GM12874 (cell line): ENCODE measurements at regions not wholly inside any gene's neighbourhood (a gene's known extent, or its start where the extent isn't known, plus 50 kb on each side); places are given as distances from the start of the nearest gene placed in this dataset.

Source experiments
- TF ChIP-seq, protein P1 (sequence below): IDR thresholded peaks from 2 replicates; pipeline ENCODE4 v1.5.1; 2011; ENCODE audit warnings: low read depth, mild to moderate bottlenecking, control low read depth, low read length, moderate library complexity; ENCODE audit not compliant: insufficient read depth

DNA sequence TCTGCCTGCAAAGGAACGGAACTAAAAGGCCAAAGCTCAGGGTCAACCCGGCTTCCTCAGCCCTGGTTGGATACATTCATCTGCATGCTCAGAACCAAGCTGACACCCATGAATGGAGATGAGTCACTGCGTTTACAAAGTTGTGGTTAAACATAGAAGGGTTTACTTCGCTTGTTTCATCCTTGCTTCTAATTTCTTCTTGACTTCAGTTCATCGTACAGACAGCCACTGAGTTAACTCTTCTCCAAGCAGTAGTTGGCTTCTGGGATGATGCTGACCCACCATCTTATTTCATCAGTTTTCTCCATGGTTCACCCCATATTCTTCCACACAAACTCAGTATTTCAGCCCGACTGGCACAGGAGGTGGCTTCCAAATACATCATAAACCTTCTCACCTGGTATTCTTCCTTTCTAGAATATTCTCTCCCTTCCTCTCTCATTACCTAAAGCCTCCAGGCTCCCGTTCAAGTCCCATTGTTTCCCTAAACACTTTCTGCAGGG lies 166.3 kb upstream of the RNF32 start:
- TF ChIP-seq, protein P1, sequence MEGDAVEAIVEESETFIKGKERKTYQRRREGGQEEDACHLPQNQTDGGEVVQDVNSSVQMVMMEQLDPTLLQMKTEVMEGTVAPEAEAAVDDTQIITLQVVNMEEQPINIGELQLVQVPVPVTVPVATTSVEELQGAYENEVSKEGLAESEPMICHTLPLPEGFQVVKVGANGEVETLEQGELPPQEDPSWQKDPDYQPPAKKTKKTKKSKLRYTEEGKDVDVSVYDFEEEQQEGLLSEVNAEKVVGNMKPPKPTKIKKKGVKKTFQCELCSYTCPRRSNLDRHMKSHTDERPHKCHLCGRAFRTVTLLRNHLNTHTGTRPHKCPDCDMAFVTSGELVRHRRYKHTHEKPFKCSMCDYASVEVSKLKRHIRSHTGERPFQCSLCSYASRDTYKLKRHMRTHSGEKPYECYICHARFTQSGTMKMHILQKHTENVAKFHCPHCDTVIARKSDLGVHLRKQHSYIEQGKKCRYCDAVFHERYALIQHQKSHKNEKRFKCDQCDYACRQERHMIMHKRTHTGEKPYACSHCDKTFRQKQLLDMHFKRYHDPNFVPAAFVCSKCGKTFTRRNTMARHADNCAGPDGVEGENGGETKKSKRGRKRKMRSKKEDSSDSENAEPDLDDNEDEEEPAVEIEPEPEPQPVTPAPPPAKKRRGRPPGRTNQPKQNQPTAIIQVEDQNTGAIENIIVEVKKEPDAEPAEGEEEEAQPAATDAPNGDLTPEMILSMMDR = no peak

DNA sequence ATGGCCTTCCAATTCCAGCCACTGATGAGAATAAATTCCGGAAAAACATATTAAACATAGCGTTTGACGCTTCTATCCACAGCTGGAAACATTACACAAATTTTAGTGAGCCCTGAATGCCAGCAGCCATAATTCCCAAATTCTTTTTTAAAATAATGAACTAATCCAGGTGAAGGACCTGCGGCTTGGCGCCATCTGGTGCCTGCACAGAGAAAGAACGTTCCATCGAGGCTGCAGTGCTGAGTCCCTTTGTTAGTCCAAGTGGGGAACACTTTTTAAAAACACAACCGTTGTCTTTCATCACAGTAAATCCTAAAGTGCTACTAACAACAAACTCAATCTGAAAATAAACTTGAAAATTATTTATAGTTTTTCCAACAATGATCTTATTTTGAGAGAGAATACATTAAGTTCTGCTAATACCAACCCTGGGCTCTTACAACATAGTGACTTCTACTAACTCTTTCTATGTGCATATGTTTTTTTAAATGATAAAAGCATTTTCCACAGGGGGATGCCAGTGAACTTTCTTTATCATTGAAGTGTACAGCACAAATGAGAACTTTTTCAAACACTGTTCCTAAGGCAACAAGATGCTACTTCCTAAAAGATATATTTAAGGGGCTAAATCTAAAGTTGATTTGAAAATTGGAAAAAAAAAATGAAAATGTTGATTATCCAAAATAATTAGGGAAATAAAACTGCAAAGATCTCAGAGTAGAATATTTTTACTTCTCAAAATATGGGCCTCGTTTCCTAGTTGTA lies 166.9 kb upstream of the RNF32 start:
- TF ChIP-seq, protein P1 = peak; percentile 68

DNA sequence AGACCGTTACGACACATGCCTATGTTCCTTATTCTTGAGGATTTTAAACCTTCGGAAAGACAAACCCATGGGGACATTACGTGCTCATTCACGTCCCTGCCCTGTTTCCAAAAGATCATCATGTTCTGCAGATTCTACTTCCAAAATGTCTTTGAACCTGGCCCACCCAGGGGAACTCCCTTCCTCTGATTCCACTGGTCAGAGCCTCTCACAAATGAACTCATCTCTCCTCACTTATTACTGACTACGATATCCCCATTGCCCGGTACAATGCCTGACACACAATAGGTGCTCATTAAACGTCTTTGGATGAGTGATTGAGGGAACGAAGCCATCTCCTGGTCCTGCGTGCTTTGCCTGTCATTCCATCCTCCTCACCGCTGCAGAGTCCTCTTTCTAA lies 168.3 kb upstream of the RNF32 start:
- TF ChIP-seq, protein P1 = no peak

DNA sequence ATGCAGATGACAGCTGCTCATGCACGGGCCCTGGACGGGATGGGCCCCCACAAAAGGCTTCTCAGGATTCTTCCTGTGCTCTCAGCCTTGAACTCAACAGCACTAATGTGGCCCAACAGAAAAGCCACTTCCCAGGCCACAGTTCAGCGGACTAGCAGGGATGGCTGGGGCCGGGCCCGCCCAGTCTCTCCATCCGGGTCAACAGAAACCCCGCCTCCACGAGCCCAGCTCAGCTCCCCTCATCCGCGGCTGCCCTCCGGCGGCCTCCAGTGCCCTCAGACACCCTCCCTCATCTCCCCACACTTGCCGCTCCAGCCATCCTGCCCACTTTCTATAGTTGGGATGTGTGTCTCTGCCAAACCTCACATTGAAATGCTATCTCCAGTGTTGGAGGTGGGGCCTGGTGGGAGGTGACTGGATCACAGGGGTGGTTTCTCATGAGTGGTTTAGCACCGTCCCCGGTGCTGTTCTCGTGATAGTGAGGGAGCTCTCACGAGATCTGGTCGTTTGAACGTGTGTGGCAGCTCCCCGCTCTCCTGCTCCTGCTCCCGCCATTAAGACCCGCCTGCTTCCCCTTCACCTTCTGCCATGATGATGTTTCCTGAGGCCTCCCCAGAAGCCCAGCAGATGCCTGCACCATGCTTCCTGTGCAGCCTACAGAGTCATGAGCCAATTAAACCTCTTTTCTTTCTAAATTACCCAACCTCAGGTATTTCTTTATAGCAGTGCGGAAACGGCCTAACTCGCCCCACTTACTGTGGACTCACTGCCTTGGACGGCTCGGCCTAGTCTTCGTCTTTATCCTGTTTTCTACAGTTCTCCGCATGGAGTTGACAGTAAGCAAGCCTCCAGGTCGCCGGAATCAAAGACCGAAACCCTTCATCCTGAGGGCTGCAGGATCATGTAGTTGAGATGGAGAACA lies 169.9 kb upstream of the RNF32 start:
- TF ChIP-seq, protein P1 = no peak

DNA sequence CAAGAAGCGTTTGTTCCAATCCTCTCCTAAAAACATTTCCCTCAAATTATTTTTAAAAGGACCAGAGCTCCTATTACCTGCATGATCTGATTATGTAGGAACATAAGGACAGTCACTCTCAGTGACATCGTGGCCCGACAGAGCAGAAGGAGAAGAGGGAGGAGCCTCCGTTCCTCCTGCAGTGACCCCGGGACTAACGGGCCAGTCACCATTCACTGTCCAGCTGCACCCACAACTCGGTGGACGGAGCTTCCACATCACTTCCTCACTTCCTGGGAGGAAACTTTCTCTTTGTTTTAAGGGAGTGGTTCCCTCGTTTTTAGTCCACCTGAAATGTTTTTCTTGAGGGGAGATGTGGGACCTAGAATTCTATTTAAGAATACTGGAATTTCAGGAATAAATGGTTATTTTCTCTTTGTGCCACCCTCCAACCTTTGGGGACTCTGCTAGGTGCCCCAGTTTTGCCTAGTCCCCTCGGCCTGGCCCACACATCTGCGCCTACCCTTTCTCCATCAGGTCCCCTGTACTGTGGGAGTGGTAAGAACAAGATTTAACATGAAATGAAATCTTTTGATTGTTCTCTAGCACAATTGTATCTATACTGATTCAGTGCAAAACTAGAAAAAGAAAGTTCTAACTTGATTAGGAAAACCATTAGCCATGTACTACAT lies 173.5 kb upstream of the RNF32 start:
- TF ChIP-seq, protein P1 = no peak

DNA sequence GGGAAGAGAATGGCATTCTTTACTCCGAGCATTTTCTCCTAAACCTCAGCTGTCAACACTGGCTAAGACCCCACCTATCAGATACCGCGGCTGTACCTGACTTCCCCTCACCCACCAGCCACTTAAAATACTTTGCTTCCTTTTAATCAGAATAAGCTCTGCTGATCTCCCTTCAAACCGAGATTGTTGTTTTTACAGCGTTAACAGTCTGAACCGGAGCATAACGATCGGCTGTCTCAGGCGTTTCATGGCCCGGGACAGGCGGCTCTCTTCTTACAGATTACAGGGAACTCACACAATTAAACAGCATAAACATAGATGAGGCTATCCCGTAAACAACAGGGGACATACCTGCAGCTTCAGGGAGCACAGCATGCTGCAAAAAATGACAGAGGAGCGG lies 174.3 kb upstream of the RNF32 start:
- TF ChIP-seq, protein P1 = no peak

DNA sequence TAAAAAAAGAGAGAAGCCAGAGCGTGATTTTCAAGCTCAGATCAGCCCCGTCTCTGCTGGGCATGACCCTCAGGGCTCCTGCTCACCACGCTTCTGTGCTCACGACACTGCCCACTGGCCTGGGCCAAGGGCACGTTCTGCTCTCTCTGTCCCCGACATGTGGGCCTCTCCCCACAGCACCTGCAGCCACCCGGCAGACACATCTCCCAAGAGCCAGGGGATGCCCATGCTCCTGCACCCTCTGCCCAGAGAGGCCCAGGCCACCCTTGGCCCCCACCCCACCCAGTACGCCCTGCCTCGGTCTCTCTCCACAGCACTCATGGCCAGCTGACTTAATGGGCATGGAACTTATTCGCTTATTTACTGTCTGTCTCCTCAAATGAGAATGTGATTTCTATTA lies 175.4 kb upstream of the RNF32 start:
- TF ChIP-seq, protein P1 = no peak
